Uterus (tissue), 2 donors: ENCODE measurements at regions not wholly inside any gene's neighbourhood (a gene's known extent, or its start where the extent isn't known, plus 50 kb on each side); places are given as distances from the start of the nearest gene placed in this dataset.

Experiments
- CTCF ChIP-seq, 4 experiments: fragments of 200-600 bp in 2 of 4; fragments of 450-650 bp in 2 of 4; sonication (generic) in 2 of 4; IDR thresholded peaks; one replicate each; pipeline ENCODE4 v1.5.1; 2016 to 2019; ENCODE audit warnings: antibody characterized with exemption in 4 of 4, mild to moderate bottlenecking in 2 of 4, moderate library complexity in 1 of 4
- POLR2A ChIP-seq, 2 donors: fragments of 450-650 bp; IDR thresholded peaks; one replicate each; pipeline ENCODE4 v1.6.1; 2016; ENCODE audit warnings: antibody characterized with exemption in 2 of 2, mild to moderate bottlenecking in 1 of 2, moderate library complexity in 1 of 2

- TF ChIP-seq CTCF (IDR thresholded peaks at IDR 0.05) (no peak), POLR2A (IDR thresholded peaks at IDR 0.05) (no peak)
Measured at GRCh38 chr4:41472081-41472480, 65.9 kb upstream of the LIMCH1 start.
